Umbilical cord (tissue), 1 donor: ENCODE measurements at regions not wholly inside any gene's neighbourhood (a gene's known extent, or its start where the extent isn't known, plus 50 kb on each side); places are given as distances from the start of the nearest gene placed in this dataset.
"Not testable (repeated sequence)": the region's sequence is repeated elsewhere in the genome, so short reads cannot be mapped to it uniquely, and the experiment has no call there.

Experiments
- DNase-seq: peaks from one replicate; pipeline ENCODE4 v3.0.0-alpha.2; 2015; ENCODE audit warnings: low spot score

DNA sequence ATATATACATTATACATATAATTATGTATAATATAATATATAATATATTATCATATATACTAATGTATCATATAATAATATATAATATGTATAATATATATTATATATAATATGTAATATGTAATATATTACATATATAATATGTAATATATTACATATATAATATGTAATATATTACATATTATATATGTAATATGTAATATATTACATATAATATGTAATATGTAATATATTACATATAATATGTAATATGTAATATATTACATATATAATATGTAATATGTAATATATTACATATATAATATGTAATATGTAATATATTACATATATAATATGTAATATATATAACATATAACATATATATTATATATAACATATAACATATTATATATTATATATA, 1020.9 kb downstream of the KCNMA1 start:
- DNase-seq = not testable (repeated sequence)

DNA sequence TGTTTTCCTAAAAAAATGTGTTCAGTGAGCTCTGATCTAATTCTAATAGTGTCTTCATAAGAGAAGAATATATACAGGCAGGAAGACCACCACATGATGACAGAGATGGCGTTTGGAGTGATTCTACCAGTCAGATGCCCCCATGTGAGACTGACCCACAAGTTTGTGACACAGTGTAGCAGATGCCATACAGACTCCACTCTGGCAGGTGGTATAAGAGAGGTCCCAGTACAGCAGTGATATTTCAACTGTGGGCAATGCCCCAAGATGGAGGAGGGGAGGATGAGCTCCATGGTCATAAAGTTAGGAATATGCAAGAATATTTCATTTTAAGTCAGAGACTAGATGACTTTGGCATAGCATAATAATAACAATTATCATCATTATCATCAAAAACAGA, 1022.6 kb downstream of the KCNMA1 start:
- no peak for DNase-seq
